GM11168 (cell line): ENCODE measurements at regions not wholly inside any gene's neighbourhood (a gene's known extent, or its start where the extent isn't known, plus 50 kb on each side); places are given as distances from the start of the nearest gene placed in this dataset.

Experiments used
- in situ Hi-C: fragments of 300-500 bp; cut with MboI; formaldehyde crosslinking; loops from one replicate; pipeline ENCODE4 v1.12.0; 2022; ENCODE audit warnings: low sequenced_read_pairs; ENCODE audit not compliant: unreplicated experiment

GRCh38 chr9:78923966-78924659, 627.2 kb downstream of the PSAT1 start:
- in situ Hi-C loops, result no loop called here

- in situ Hi-C loops, result no loop called here
Measured at GRCh38 chr9:78927099-78927940, 630.4 kb downstream of the PSAT1 start.

- in situ Hi-C loops, result no loop called here
Measured at GRCh38 chr9:78928625-78929405, 631.9 kb downstream of the PSAT1 start.

- in situ Hi-C loops, result no loop called here
Measured at GRCh38 chr9:78930281-78930680, 633.4 kb downstream of the PSAT1 start.

- in situ Hi-C loops, result no loop called here
Measured at GRCh38 chr9:78932849-78933627, 636.1 kb downstream of the PSAT1 start.

GRCh38 chr9:78934880-78935279, 636.9 kb upstream of the TLE4 start:
- in situ Hi-C loops, result no loop called here

GRCh38 chr9:78938821-78939220, 632.9 kb upstream of the TLE4 start:
- in situ Hi-C loops, result no loop called here

- in situ Hi-C loops, result no loop called here
Measured at GRCh38 chr9:78939311-78940065, 632.3 kb upstream of the TLE4 start.

- in situ Hi-C loops, result no loop called here
Measured at GRCh38 chr9:78940121-78940855, 631.5 kb upstream of the TLE4 start.

- in situ Hi-C loops, result no loop called here
Measured at GRCh38 chr9:78954286-78954685, 617.5 kb upstream of the TLE4 start.

- in situ Hi-C loops, result no loop called here
Measured at GRCh38 chr9:78958892-78959291, 612.9 kb upstream of the TLE4 start.

GRCh38 chr9:78962156-78962555, 609.6 kb upstream of the TLE4 start:
- in situ Hi-C loops, result no loop called here

GRCh38 chr9:78963911-78964310, 607.9 kb upstream of the TLE4 start:
- in situ Hi-C loops, result no loop called here

GRCh38 chr9:78967596-78968217, 604.1 kb upstream of the TLE4 start:
- in situ Hi-C loops, result no loop called here

- in situ Hi-C loops, result no loop called here
Measured at GRCh38 chr9:78970375-78970774, 601.4 kb upstream of the TLE4 start.

- in situ Hi-C loops, result no loop called here
Measured at GRCh38 chr9:78971540-78971939, 600.2 kb upstream of the TLE4 start.

GRCh38 chr9:78972303-78972999, 599.3 kb upstream of the TLE4 start:
- in situ Hi-C loops, result no loop called here

GRCh38 chr9:78973907-78974306, 597.9 kb upstream of the TLE4 start:
- in situ Hi-C loops, result no loop called here
